Panc1 (cell line): ENCODE measurements at regions not wholly inside any gene's neighbourhood (a gene's known extent, or its start where the extent isn't known, plus 50 kb on each side); places are given as distances from the start of the nearest gene placed in this dataset.

ENCODE experiments used
- POLR2AphosphoS5 ChIP-seq: IDR thresholded peaks from 2 replicates; pipeline ENCODE4 v1.6.1; 2012; ENCODE audit warnings: mild to moderate bottlenecking, low read depth, low read length, moderate library complexity
- TF ChIP-seq, protein P1 (sequence below): fragments of 450-650 bp; IDR thresholded peaks from 2 replicates; pipeline ENCODE4 v1.5.1; 2017; ENCODE audit warnings: mild to moderate bottlenecking
- TF ChIP-seq, protein P2 (sequence below), 2 experiments: IDR thresholded peaks; 2 replicates each; pipeline ENCODE4 v1.6.1; 2011 to 2012; ENCODE audit warnings: low read depth in 2 of 2, control low read depth in 1 of 2, low read length in 1 of 2, mild to moderate bottlenecking in 1 of 2, moderate library complexity in 1 of 2; ENCODE audit not compliant: insufficient read depth in 1 of 2

DNA sequence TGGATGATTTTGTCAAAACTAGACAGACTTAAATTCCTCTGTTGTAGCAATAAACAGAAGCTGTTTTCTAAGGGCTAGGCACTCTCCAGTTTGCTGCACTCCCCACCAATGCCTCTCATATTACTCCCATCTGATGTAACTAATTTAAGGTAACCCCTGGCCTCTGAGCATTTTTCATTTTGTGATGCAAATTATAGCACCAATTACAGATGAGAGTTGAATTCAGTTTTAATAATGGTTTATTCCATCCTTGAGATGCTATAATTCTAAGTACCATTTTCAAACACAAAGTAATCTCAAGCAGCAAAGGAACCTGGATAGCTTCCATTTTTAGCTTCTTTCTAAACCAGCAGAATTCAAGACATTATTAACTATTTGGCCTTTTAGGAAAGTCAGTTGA is 280.4 kb upstream of the DAB1 start:
- TF ChIP-seq, protein P1, sequence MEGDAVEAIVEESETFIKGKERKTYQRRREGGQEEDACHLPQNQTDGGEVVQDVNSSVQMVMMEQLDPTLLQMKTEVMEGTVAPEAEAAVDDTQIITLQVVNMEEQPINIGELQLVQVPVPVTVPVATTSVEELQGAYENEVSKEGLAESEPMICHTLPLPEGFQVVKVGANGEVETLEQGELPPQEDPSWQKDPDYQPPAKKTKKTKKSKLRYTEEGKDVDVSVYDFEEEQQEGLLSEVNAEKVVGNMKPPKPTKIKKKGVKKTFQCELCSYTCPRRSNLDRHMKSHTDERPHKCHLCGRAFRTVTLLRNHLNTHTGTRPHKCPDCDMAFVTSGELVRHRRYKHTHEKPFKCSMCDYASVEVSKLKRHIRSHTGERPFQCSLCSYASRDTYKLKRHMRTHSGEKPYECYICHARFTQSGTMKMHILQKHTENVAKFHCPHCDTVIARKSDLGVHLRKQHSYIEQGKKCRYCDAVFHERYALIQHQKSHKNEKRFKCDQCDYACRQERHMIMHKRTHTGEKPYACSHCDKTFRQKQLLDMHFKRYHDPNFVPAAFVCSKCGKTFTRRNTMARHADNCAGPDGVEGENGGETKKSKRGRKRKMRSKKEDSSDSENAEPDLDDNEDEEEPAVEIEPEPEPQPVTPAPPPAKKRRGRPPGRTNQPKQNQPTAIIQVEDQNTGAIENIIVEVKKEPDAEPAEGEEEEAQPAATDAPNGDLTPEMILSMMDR: no peak
- TF ChIP-seq, protein P2, sequence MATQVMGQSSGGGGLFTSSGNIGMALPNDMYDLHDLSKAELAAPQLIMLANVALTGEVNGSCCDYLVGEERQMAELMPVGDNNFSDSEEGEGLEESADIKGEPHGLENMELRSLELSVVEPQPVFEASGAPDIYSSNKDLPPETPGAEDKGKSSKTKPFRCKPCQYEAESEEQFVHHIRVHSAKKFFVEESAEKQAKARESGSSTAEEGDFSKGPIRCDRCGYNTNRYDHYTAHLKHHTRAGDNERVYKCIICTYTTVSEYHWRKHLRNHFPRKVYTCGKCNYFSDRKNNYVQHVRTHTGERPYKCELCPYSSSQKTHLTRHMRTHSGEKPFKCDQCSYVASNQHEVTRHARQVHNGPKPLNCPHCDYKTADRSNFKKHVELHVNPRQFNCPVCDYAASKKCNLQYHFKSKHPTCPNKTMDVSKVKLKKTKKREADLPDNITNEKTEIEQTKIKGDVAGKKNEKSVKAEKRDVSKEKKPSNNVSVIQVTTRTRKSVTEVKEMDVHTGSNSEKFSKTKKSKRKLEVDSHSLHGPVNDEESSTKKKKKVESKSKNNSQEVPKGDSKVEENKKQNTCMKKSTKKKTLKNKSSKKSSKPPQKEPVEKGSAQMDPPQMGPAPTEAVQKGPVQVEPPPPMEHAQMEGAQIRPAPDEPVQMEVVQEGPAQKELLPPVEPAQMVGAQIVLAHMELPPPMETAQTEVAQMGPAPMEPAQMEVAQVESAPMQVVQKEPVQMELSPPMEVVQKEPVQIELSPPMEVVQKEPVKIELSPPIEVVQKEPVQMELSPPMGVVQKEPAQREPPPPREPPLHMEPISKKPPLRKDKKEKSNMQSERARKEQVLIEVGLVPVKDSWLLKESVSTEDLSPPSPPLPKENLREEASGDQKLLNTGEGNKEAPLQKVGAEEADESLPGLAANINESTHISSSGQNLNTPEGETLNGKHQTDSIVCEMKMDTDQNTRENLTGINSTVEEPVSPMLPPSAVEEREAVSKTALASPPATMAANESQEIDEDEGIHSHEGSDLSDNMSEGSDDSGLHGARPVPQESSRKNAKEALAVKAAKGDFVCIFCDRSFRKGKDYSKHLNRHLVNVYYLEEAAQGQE (IDR thresholded peaks at IDR 0.05; ENCODE audit: insufficient read depth in 1 of 2, low read depth in 2 of 2, low read length in 1 of 2): no peak
- no peak for TF ChIP-seq POLR2AphosphoS5
